Amygdala (tissue), 56 donors: ENCODE measurements at regions not wholly inside any gene's neighbourhood (a gene's known extent, or its start where the extent isn't known, plus 50 kb on each side); places are given as distances from the start of the nearest gene placed in this dataset.
A peak's percentile ranks its signal among the peaks of the same experiment; 100 is the strongest.

ENCODE experiments used
- DNase-seq, 56 donors: peaks; one replicate each; lab custom pipeline; 2025; lab: John Stamatoyannopoulos, UW

DNA sequence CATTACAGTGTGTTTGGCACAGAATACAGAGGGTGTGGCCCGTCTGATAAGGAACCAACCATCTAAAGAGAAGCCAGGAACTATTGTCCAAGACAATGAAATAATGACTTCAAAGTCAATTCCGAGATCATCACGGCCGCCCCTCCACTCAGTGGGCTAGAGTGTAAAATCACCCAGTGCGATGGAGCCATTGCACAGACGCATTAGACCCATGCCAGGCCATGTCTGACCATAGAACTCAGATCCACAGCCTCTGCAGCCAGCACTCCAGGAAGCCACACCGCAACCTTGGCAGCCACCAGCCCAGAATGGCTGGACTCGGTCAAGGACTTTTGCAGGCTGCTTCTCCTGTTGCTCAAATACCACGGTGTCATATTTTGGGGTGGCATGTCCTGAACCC lies 835.7 kb downstream of the DCDC2C start:
- no peak for DNase-seq

DNA sequence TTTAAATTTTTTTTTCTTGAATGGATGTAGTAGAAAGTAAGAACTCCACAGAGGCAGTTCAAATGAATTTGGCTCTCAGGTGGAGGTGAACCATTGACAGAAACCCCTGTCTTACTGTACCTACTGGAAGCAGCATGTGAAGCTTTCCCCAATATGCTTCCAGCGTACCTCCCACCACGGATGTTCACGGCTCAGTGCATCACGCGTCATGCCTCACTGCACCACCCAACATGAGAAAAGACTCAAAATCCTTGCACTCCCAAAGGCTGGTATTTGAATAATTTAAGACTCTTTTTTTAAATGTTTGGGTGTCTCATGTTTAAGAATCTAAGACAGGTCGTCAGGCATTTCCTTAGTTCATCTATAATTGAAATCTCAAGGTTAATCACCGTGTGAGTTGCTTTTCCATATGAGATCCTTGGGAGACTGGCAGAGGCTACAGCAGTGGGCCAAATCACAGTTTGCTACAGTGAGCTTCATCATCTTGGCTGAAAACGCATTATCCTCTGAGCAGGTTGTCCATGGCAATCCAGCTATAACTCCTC lies 846.4 kb downstream of the DCDC2C start:
- DNase-seq = no peak

DNA sequence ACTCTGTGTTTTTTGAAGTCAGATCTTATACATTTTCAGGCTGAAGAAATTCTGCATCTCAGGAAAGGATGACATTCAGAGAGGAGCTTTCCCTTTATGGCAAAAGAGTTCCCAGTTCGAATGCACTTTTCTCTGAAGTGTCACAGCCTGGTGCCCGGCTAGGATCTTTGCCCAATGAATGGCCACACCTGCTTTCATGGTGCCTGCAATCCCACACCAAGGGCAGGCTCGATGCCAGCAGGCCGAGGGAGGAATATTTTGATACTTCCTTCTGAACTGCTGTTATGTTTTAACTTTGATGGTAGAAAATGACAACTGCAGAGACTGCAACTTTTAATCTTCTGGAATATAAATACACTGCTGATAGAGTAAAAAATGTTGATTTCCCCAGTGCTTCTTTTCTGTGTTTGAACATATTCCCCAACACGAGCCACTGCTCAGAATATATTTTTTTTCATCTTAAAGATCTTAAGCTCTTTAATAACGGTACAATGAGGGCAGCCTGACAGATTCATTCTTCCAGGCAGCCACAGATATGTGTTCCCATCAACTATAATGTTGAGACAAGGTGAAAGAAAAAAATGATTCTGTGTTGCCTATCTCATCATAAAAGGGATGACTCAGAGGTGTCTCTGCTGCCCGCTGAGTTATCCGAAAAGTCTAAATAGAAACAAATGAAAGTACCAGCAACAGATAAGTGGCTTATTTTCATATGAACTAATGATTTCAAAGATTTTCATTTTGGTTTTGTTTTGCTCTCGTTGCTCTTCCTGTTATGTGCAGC lies 848.5 kb downstream of the DCDC2C start:
- no peak for DNase-seq

DNA sequence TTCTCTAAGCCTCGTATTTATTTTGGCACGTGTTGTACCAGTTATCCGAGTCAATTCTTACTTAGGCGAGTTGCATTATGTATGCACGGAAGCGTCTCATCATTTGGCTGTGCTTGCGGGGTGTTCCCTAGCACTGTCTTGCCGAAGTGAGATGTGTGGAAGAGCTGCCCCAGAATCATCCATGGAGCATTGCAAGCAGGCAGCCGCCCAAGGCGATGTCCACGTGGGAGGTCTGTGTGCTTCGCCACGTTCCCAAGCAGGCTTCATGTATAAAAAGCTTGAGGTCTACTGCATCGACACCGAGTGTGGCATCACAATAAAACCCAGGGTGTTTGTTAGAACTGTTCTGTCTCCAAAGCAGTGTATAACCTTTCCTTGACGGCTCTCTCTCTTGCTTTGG lies 849.9 kb downstream of the DCDC2C start:
- DNase-seq = peak in 17 of 56 donors; percentile 1 to 39 (median 10)

DNA sequence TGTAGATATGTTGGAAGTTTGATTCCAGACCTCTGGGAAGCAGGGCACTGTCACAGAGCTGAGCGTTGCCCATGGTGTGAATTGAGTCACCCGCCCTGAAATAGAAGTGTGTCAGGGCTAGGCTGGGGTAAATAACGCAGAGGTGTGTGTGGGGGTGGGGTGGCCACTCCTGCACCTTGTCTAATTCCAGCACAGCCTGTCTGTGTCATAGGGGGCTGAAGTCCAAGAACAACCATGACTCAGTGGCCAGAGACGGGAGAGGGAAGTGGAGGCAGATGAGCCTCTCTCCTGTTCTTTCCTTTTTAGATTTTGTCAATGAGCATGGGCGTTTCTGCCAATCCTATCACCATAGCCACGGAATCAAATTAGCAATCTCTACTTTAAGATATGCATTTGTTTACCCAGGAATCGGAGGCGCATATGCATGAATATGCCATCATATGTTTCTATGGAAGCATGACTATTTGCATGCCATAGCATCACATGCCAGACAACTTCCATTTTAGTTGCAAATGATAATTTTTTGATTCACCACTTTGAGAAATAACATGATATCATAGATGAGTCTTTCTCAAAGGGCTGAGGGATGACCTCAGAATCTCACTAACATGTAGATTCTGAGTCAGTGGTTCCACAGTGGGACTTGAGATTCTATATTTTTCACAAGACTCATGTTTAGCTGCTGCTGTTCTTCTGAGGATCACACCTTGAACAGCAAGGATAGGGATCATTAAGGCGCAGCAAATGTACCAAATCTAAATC lies 852.9 kb downstream of the DCDC2C start:
- no peak for DNase-seq

DNA sequence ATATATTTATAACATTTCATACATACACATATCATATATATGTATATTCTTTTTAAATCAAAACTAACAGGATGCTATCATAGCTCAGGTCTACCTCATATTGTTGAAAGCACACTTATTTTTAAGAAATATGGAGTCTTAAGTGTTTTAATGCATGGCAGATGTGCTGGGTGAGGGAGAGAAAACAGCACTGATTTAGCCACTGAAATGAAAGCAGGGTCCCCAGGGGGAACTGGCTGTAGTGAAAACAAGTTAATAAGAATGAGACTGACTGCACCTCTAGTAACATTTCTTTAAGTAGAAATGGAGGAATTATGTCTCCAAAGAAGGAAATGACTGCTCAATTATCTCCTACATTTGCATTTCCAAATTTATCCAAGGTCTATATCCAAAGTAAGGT lies 857.8 kb downstream of the DCDC2C start:
- no peak for DNase-seq

DNA sequence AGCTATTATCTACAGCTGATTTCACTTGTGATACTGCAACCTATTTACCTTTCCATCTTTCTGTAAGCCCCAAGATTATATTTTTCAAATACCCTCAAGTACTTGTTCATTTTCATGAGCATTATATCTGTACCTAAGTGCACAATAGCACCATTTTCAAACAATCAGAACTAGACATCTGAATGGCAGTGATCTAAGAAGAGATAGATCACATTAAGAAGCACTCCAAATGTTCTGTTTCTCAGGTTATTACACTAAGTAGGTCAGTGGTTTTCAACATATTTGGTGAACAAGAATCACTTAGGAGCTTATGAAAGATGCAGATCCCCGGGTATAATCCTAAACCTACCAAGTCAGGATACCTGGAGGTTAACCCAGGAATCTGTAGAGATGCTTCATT lies 872.7 kb downstream of the DCDC2C start:
- no peak for DNase-seq

DNA sequence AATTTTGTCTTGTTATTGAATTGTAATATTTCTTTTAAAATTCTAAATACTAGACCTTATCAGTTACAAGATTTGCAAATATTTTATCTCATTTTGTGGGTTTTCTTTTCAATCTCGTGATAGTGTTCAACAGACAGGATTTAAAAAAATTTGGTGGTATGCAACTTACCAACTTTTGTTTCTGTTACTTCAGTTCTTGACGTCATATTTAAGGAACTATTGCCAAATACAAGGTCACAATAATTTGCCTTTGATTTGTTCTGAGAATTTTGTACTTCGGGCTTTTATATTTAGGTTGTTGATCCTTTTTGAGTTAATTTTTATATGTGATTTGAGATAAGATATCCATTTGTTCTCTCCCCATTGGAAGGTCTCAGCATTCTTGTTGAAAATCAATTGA lies 876.6 kb downstream of the DCDC2C start:
- DNase-seq = no peak

DNA sequence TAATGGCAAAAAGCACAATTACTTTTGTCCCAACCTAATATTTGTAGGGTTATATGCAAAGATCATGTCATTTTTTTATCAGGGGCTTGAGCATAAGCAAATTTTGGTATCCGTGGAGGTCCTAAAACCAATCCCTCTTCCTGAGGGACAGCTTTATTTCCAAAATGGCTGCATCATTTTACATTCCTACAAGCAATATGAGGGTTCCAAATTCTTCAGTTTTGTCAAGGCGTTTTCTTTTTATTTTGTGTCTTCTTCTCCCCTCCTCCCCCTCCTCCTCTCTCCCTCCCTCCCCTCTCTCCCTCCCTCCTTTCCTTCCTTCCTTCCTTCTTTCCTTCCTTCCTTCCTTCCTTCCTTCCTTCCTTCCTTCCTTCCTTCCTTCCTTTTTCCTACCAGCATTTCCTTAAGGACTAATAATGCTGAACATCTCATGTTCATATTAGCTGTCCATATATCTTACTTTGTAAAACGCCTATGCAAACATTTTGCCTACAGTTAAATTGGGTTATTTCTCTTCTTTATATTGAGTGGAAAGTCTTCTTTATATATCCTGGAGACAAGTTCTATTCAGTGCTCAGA lies 881.8 kb downstream of the DCDC2C start:
- no peak for DNase-seq

DNA sequence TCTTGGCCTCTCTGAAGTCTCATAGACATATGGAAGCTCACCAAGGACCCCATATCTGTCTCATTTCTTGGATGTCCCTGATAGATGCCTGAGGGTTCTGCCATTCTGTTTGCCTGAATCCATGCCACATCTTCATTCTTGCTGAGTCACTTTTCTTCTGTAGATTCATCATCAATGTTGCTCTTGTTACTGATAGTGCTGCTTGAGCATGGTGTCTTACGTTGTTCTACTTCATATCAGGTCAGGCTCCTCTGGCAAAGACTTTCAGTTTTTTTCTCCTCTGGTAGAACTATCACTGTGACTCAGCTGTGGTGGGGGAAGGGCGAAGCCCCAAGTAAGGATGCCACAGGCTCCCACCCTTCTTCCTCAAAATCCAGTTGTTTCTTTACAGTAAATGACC lies 885.2 kb downstream of the DCDC2C start:
- no peak for DNase-seq

DNA sequence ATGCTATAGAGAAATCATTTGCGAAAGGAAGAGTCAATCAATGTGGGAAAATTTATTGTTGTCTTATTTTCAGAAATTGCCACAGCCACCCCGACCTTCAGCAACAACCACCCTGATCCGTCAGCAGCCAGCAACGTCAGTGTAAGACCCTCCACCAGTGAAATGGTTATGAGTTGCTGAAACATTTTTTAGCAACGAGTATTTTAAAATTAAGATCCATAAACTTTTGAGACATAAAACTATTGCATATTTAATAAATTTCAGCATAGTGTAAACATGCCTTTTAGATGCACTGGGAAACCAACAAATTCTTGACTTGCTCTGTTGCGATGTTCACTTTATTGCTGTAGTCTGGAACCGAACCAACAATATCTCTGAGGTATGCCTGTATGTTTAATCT lies 887.9 kb downstream of the DCDC2C start:
- no peak for DNase-seq

DNA sequence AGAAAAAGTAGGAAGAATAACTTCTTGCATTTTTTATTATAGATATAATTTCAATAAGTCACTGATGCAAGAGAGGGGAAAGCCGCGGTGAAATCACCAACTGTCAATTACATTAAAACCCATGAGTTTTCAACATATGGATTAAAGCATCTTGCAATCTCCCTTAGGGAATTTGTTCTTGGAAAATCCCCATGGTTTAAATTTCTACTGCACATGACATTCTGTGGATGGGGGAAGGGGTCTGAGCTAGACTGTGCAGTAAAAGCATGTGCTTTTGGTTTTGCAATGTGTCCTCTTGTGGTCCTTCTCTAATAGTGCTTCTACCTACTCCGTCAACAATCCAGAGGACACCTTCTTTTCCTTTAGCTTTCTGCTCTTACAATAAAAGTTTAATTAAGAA lies 894.0 kb downstream of the DCDC2C start:
- no peak for DNase-seq

DNA sequence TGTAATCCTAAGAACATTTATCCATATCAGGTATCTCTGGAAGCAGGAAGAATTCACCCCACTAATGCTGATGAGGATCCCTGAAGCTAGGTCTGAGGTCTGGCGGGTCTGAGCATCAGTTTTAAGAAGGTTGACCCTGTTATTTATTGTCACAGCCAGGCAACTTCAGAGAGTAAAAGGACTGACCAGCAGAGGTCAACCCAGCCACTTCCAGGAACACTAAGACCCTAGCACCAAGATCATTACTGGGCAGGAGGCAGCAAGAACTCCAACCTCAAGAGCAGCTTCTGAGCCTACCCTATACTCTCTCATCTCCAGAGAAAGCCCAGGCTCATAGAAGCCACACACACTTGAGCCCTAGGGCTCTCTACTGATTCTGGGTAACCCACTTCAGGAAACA lies 901.4 kb downstream of the DCDC2C start:
- DNase-seq = no peak

DNA sequence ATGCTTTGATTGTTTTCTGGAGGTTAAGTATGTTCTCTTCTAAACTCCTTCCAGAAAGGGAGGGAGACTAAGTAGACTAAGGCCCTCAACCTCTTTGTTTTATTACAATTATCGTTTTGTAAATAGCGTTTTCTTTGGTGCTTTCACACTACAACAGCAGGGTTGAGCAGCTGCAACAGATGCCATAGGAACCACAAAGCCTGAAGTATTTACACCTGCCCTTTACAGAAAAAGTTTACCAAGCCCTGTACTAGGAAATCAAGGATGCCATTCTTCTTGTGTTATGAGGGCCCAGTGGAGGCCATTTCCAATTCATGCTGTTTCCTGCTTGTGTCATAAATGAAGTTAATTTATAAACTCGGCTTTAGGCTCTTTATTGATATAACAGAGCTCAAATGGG lies 914.8 kb downstream of the DCDC2C start:
- DNase-seq = no peak

DNA sequence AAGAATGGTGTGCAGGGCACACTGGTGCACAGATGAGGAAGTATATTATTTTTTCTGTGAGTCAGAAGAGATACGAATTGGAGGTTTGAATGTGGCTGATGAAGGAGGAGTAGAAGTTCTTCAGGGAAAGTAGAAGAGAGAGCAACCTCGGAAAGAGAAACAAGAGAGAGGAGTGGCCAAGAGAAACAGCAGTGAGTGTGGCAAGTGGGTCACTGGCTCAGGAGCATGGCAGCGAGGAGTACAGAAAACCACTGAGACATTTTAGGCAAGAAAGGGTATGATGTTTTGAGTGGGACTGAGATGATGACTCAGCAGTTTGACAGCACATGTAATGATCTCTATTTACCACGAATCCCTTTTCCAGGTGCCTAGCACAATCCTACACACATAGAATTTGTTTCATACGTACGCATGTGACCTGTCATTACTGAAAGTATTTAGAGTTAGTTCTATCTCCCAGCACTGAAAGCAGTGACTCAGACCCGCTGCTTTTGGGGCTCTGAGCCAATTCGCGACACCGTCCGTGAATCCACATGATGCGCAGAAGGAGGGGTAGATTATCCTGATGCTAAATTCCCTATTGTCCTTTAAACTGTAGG lies 915.4 kb downstream of the DCDC2C start:
- DNase-seq = no peak

DNA sequence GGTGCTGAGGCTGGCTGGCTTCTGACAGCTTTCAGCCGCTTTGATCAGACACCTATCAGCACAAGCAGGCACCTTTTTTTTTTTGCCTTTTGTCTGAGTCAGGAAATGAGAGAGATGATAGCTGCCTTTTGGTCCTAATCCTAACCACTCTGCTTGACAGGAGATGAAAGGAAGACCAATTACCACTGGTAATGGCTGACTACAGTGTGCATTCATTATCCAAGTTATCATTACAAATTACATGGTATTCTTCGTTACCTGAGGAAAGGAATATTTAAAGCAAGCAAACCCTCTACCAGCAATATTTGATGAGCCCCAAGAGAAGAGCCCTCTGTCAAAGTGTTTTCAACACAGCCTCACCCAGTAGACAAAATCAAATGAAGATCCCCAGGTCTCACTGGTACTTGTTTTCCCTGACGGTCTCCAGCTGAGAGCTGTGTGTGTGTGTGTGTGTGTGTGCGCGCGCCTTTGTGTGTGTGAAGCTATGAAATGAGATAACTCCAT lies 925.7 kb downstream of the DCDC2C start:
- DNase-seq = no peak

DNA sequence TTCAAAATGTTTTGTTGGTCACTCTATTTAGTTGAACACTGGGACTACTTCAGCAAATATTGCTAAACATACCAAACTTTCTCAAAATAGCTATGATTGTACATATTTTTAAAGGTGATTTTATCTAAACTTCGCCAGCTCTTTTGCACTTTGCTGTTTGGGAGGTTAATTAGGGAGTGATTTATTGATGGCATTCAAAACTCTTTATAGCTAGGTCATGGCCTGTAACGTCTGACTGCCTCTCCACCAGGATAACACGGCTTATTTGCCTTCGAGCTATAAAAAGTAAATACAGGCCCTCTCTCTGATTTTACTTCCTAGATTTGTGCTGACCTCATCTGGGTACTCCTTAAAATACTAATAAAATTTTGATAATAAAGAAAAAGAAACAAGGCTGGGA lies 931.9 kb downstream of the DCDC2C start:
- no peak for DNase-seq

DNA sequence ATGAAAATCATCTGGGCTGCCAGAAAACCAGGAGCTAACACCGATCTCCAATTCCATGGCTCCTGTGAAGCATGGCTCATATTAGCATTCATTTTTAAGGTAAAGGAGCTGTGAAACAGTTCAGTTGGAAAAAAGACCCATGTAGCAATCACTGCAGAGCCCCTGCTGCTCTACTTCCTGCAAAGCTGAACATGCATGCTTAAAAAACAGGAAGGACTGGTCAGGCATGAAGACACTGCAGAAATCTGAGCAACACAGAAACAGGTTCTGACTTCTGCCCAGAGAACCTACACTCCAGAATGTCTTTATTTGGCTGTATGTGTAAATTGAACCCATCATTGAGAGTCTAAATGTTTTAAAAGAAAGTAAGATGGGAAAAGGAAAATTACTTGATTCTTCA lies 950.6 kb downstream of the DCDC2C start:
- no peak for DNase-seq

DNA sequence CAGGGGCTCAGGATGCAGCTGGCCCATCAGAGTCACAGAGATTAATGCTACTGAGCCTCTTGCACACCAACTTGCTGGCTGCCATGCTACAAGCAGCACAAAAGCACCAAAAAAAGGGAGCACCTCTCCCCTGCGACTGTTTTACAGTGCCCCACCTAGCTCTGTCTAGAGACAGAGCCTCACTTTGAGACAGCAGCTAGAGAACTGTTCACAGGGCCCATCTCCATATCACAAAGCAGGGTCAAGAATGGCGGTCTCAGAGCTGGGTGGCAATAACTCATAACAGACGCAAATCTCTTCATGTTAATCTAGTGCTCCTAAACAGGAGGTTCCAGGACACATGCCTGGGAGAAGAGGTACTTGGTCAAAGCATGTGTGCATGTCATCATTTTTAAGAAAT lies 953.0 kb downstream of the DCDC2C start:
- no peak for DNase-seq

DNA sequence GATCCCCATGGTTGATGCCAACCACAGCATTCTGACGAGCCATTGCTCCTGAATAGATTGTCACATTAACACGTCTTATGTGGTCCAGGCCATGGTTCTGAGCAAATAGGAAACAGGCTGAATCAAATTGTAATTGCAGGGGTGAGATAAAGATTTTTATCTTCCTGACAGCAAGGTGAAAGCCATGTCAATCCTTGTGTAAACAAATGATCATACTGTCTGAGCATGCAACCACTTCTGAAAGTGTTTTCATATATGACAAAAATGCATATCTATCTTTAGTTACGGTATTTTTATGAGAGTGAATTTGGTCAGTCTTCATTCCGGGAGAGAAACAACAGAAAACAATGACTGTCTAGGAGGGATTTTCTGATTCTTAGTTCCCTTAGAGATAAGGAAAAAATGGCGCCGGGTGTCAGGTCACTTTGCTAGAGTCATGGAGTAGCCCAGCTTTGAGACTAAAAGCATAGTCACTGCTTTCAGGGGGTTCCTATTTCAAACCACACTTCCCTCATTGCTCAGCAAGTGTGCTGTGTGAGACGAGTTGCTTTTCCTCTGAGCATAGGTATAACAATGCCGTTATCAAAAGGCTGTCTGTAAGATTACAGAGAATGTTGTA lies 958.9 kb downstream of the DCDC2C start:
- no peak for DNase-seq

DNA sequence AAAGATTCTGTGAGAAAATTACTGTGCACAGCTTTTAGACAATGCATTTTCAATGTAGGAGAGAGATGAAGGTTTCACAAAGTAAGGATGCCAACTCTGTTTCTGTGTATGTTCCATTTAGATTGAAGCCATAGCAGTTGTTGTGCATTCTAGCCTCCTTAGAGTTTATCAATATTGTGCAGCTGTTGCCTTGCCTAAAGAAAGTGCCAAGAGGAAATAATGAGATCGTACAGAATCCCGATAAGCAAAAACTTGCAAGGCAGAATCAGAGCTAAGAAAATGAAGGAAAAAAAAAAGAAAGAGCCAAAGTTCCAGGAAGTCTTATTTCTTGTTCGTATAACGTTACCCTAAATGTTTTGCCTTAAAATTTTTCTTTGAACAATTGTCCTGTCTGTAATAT lies 965.0 kb downstream of the DCDC2C start:
- DNase-seq = no peak
